Liver (tissue), 8 donors: ENCODE measurements at regions not wholly inside any gene's neighbourhood (a gene's known extent, or its start where the extent isn't known, plus 50 kb on each side); places are given as distances from the start of the nearest gene placed in this dataset.

Experiments used
- DNase-seq: peaks from one replicate; pipeline ENCODE4 v3.0.0-alpha.2; 2017; ENCODE audit warnings: low spot score
- H3K27ac ChIP-seq, 2 donors: one replicate each; pipeline ENCODE4 v1.7.0; 2013; ENCODE audit warnings: inconsistent platforms in 2 of 2, low read length in 2 of 2, control low read depth in 1 of 2, low read depth in 1 of 2, mild to moderate bottlenecking in 1 of 2
- H3K27me3 ChIP-seq, 4 donors: one replicate each; pipeline versions ENCODE4 v1.6.1 to v1.7.0; 2013; ENCODE audit warnings: low read length in 3 of 4, inconsistent platforms in 1 of 4, mild to moderate bottlenecking in 1 of 4, moderate library complexity in 1 of 4; ENCODE audit not compliant: control insufficient read depth in 4 of 4, insufficient read depth in 4 of 4
- H3K36me3 ChIP-seq, 4 donors: one replicate each; pipeline versions ENCODE4 v1.6.1 to v1.7.0; 2013; ENCODE audit warnings: low read length in 3 of 4, mild to moderate bottlenecking in 3 of 4, low read depth in 1 of 4, moderate library complexity in 1 of 4; ENCODE audit not compliant: control insufficient read depth in 4 of 4, insufficient read depth in 3 of 4
- H3K4me1 ChIP-seq, 4 donors: one replicate each; pipeline versions ENCODE4 v1.6.1 to v1.7.0; 2013; ENCODE audit warnings: low read length in 3 of 4, mild to moderate bottlenecking in 3 of 4, moderate library complexity in 1 of 4; ENCODE audit not compliant: control insufficient read depth in 4 of 4, insufficient read depth in 4 of 4
- H3K4me3 ChIP-seq, 3 donors: one replicate each; pipeline versions ENCODE4 v1.6.1 to v1.7.0; 2013; ENCODE audit warnings: low read length in 3 of 3, control low read depth in 1 of 3, low read depth in 1 of 3, mild to moderate bottlenecking in 1 of 3
- H3K9ac ChIP-seq, 2 donors: one replicate each; pipeline ENCODE4 v1.7.0; 2013; ENCODE audit warnings: low read length in 2 of 2, mild to moderate bottlenecking in 2 of 2, moderate library complexity in 2 of 2, control low read depth in 1 of 2, low read depth in 1 of 2
- H3K9me3 ChIP-seq, 4 donors: one replicate each; pipeline versions ENCODE4 v1.6.1 to v1.7.0; 2013; ENCODE audit warnings: low read length in 3 of 4; ENCODE audit not compliant: control insufficient read depth in 4 of 4
- ATF3 ChIP-seq: IDR thresholded peaks from 2 replicates; pipeline ENCODE4 v1.6.1; 2016; ENCODE audit warnings: antibody characterized with exemption
- CTCF ChIP-seq: fragments of 150-350 bp; IDR thresholded peaks from 2 replicates; pipeline ENCODE4 v1.5.1; 2017; ENCODE audit warnings: improper control_type of control experiment, low read depth, low read length; ENCODE audit not compliant: missing input control
- FOXA1 ChIP-seq: IDR thresholded peaks from 2 replicates; pipeline ENCODE4 v1.6.1; 2016; ENCODE audit warnings: antibody characterized with exemption
- FOXA2 ChIP-seq: IDR thresholded peaks from 2 replicates; pipeline ENCODE4 v1.6.1; 2016; ENCODE audit warnings: antibody characterized with exemption
- GABPA ChIP-seq, 2 donors: IDR thresholded peaks in 1 of 2; conservative IDR thresholded peaks in 1 of 2; 2 replicates each; pipeline ENCODE4 v1.6.1; 2016; ENCODE audit warnings: antibody characterized with exemption in 2 of 2, mild to moderate bottlenecking in 1 of 2, moderate library complexity in 1 of 2
- HNF4A ChIP-seq, 2 donors: conservative IDR thresholded peaks; 2 replicates each; pipeline ENCODE4 v1.6.1; 2016; ENCODE audit warnings: antibody characterized with exemption in 2 of 2, mild to moderate bottlenecking in 2 of 2
- HNF4G ChIP-seq: IDR thresholded peaks from 2 replicates; pipeline ENCODE4 v1.6.1; 2016; ENCODE audit warnings: antibody characterized with exemption
- JUND ChIP-seq, 2 donors: IDR thresholded peaks; 2 replicates each; pipeline ENCODE4 v1.6.1; 2016; ENCODE audit warnings: antibody characterized with exemption in 2 of 2
- NR2F2 ChIP-seq: IDR thresholded peaks from 2 replicates; pipeline ENCODE4 v1.6.1; 2016; ENCODE audit warnings: antibody characterized with exemption
- RAD21 ChIP-seq, 2 donors: IDR thresholded peaks; 2 replicates each; pipeline ENCODE4 v1.6.1; 2016; ENCODE audit warnings: antibody characterized with exemption in 2 of 2, mild to moderate bottlenecking in 2 of 2
- REST ChIP-seq: IDR thresholded peaks from 2 replicates; pipeline ENCODE4 v1.6.1; 2016; ENCODE audit warnings: antibody characterized with exemption, mild to moderate bottlenecking
- RXRA ChIP-seq, 2 donors: IDR thresholded peaks; 2 replicates each; pipeline ENCODE4 v1.6.1; 2017 to 2018; ENCODE audit warnings: antibody characterized with exemption in 2 of 2, mild to moderate bottlenecking in 1 of 2
- SP1 ChIP-seq: IDR thresholded peaks from 2 replicates; pipeline ENCODE4 v1.6.1; 2018; ENCODE audit warnings: antibody characterized with exemption, mild to moderate bottlenecking
- TAF1 ChIP-seq: conservative IDR thresholded peaks from 2 replicates; pipeline ENCODE4 v1.6.1; 2016; ENCODE audit warnings: antibody characterized with exemption, mild to moderate bottlenecking
- YY1 ChIP-seq: IDR thresholded peaks from 2 replicates; pipeline ENCODE4 v1.6.1; 2016; ENCODE audit warnings: antibody characterized with exemption, mild to moderate bottlenecking
- ZBTB33 ChIP-seq: IDR thresholded peaks from 2 replicates; pipeline ENCODE4 v1.6.1; 2016; ENCODE audit warnings: antibody characterized with exemption
- WGBS: extraction: QIAGEN DNeasy Blood & Tissue Kit; methylation state at CpG from one replicate; pipeline ENCODE4 v1.1.7; 2013; 5-methylcytosine and 5-hydroxymethylcytosine counted together
- TF ChIP-seq, protein P1 (sequence below): IDR thresholded peaks from 2 replicates; pipeline ENCODE4 v1.6.1; 2016; ENCODE audit warnings: antibody characterized with exemption
- donor health status: healthy.
- donor health status: healthy.
- donor health status: healthy.
- donor health status: healthy.
- donor health status: healthy.

- no peak overlapping the region for H3K9ac ChIP-seq
- no peak overlapping the region for H3K27ac ChIP-seq
- no peaks in the 10 kb centered on the region for H3K27me3 ChIP-seq
- DNase-seq: no peak
- H3K4me1 ChIP-seq: no peaks in the 10 kb centered on the region
- H3K4me3 ChIP-seq: no peak overlapping the region
- WGBS: 79% methylated on average over 7 of the region's 7 CpGs
- no peak for TF ChIP-seq ATF3
- TF ChIP-seq RXRA (IDR thresholded peaks at IDR 0.05): no peak
- TF ChIP-seq NR2F2: no peak
- no peak for TF ChIP-seq SP1
- no peak for TF ChIP-seq REST
- no peak for TF ChIP-seq FOXA2
- TF ChIP-seq HNF4A (conservative IDR thresholded peaks at IDR 0.05): no peak
- no peak for TF ChIP-seq CTCF
- TF ChIP-seq HNF4G: no peak
- no peak for TF ChIP-seq RAD21 (IDR thresholded peaks at IDR 0.05)
- TF ChIP-seq GABPA (IDR thresholded peaks at IDR 0.05 in 1 of 2, conservative IDR thresholded peaks at IDR 0.05 in 1 of 2): no peak
- TF ChIP-seq TAF1: no peak
- TF ChIP-seq, protein P1, sequence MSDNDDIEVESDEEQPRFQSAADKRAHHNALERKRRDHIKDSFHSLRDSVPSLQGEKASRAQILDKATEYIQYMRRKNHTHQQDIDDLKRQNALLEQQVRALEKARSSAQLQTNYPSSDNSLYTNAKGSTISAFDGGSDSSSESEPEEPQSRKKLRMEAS: no peak
- TF ChIP-seq YY1: no peak
- no peak for TF ChIP-seq FOXA1
- TF ChIP-seq JUND (IDR thresholded peaks at IDR 0.05): no peak
- no peak for TF ChIP-seq ZBTB33
- H3K36me3 ChIP-seq: no peaks in the 10 kb centered on the region
- peaks cover 0 to 7% (median 2%) of the 10 kb centered on the region in 4 donors for H3K9me3 ChIP-seq
Observed at GRCh38 chr16:35908152-35908551, 2448.7 kb downstream of the TP53TG3F start.

- Histone ChIP-seq H3K27ac (no peak overlapping the region), H3K36me3 (no peaks in the 10 kb centered on the region), H3K9ac (no peak overlapping the region), H3K9me3 (peaks cover 0 to 7% (median 2%) of the 10 kb centered on the region in 4 donors), H3K27me3 (no peaks in the 10 kb centered on the region), H3K4me1 (no peaks in the 10 kb centered on the region), H3K4me3 (no peak overlapping the region)
- DNase-seq: no peak
- TF ChIP-seq TAF1: no peak
- peak in 1 of 2 donors; percentile 23 for TF ChIP-seq RAD21 (IDR thresholded peaks at IDR 0.05)
- WGBS: 52% methylated on average over 2 of the region's 2 CpGs
Observed at GRCh38 chr16:35908942-35909341, 2449.5 kb downstream of the TP53TG3F start.
